HG03060 (cell line): ENCODE measurements at regions not wholly inside any gene's neighbourhood (a gene's known extent, or its start where the extent isn't known, plus 50 kb on each side); places are given as distances from the start of the nearest gene placed in this dataset.

Source experiments
- ATAC-seq: cut with Tn5 transposase; IDR thresholded peaks from one replicate; pipeline ENCODE4 v1.9.1; 2021; ENCODE audit warnings: low read depth, moderate number of reproducible peaks; ENCODE audit not compliant: unreplicated experiment

- ATAC-seq, result no peak
Measured at GRCh38 chr3:70899816-70900215, 587.4 kb upstream of the MDFIC2 start.

- ATAC-seq, result no peak
Measured at GRCh38 chr3:70890020-70890394, 577.6 kb upstream of the MDFIC2 start.

- no peak for ATAC-seq
Measured at GRCh38 chr3:70889162-70890019, 577.0 kb upstream of the MDFIC2 start.

- ATAC-seq, result no peak
Measured at GRCh38 chr3:70885636-70886035, 573.2 kb upstream of the MDFIC2 start.

- no peak for ATAC-seq
Measured at GRCh38 chr3:70882104-70882503, 569.7 kb upstream of the MDFIC2 start.

- ATAC-seq, result no peak
Measured at GRCh38 chr3:70880421-70880820, 568.0 kb upstream of the MDFIC2 start.

- no peak for ATAC-seq
Measured at GRCh38 chr3:70876154-70876553, 563.7 kb upstream of the MDFIC2 start.

GRCh38 chr3:70874196-70874595, 561.8 kb upstream of the MDFIC2 start:
- no peak for ATAC-seq

GRCh38 chr3:70873686-70874085, 561.2 kb upstream of the MDFIC2 start:
- no peak for ATAC-seq

GRCh38 chr3:70871909-70872656, 559.6 kb upstream of the MDFIC2 start:
- ATAC-seq, result no peak

GRCh38 chr3:70870576-70870975, 558.1 kb upstream of the MDFIC2 start:
- no peak for ATAC-seq

GRCh38 chr3:70868561-70868960, 556.1 kb upstream of the MDFIC2 start:
- no peak for ATAC-seq

GRCh38 chr3:70863049-70863448, 550.6 kb upstream of the MDFIC2 start:
- ATAC-seq, result no peak

GRCh38 chr3:70861855-70862254, 549.4 kb upstream of the MDFIC2 start:
- no peak for ATAC-seq

- ATAC-seq, result no peak
Measured at GRCh38 chr3:70861234-70861633, 548.8 kb upstream of the MDFIC2 start.

- ATAC-seq, result no peak
Measured at GRCh38 chr3:70857916-70858315, 545.5 kb upstream of the MDFIC2 start.

- ATAC-seq, result peak; percentile 45
Measured at GRCh38 chr3:70856414-70857162, 544.1 kb upstream of the MDFIC2 start.

GRCh38 chr3:70855149-70855548, 542.7 kb upstream of the MDFIC2 start:
- no peak for ATAC-seq

- ATAC-seq, result no peak
Measured at GRCh38 chr3:70854108-70854507, 541.7 kb upstream of the MDFIC2 start.

- no peak for ATAC-seq
Measured at GRCh38 chr3:70853161-70853944, 540.9 kb upstream of the MDFIC2 start.
